ENCODE measurements at regions not wholly inside any gene's neighbourhood (a gene's known extent, or its start where the extent isn't known, plus 50 kb on each side); places are given as distances from the start of the nearest gene placed in this dataset.

DNA sequence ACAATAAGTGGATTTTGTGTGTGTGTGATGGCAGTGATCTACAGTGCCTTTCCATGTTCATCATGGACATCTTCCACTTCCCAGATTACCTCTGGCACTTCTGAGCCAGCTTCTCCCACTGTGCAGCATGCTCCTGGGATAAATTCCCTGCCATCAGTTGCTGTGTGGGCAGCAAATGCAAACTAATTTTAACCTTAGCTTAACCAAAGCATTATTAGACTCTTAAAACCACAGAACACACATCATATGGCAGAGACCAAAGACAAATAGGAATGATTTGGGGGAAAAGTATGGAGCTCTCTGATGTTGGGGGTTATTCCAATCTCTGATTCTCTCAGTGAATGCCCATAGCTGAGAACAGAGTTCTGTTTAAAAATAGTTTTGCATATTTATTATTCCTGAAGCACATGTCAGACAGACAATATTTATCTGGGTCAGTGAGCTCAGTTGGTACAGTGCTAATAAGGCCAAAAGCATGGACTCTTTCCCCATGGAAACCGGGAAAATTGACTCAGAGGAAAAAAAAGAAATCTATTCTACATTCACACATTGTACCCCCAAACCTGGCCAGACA is 567.4 kb downstream of the IQCM start:
- no peak for TF ChIP-seq EZH2 (IDR thresholded peaks at IDR 0.05; ENCODE audit: low read length)
- TF ChIP-seq, protein P1, sequence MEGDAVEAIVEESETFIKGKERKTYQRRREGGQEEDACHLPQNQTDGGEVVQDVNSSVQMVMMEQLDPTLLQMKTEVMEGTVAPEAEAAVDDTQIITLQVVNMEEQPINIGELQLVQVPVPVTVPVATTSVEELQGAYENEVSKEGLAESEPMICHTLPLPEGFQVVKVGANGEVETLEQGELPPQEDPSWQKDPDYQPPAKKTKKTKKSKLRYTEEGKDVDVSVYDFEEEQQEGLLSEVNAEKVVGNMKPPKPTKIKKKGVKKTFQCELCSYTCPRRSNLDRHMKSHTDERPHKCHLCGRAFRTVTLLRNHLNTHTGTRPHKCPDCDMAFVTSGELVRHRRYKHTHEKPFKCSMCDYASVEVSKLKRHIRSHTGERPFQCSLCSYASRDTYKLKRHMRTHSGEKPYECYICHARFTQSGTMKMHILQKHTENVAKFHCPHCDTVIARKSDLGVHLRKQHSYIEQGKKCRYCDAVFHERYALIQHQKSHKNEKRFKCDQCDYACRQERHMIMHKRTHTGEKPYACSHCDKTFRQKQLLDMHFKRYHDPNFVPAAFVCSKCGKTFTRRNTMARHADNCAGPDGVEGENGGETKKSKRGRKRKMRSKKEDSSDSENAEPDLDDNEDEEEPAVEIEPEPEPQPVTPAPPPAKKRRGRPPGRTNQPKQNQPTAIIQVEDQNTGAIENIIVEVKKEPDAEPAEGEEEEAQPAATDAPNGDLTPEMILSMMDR (optimal IDR thresholded peaks at IDR 0.05 in 1 of 3, IDR thresholded peaks at IDR 0.05 in 1 of 3, conservative IDR thresholded peaks at IDR 0.05 in 1 of 3; ENCODE audit: extremely low read depth in 1 of 3, insufficient read depth in 2 of 3, low read length in 3 of 3) = no peak
